ENCODE measurements at regions not wholly inside any gene's neighbourhood (a gene's known extent, or its start where the extent isn't known, plus 50 kb on each side); places are given as distances from the start of the nearest gene placed in this dataset.

DNA sequence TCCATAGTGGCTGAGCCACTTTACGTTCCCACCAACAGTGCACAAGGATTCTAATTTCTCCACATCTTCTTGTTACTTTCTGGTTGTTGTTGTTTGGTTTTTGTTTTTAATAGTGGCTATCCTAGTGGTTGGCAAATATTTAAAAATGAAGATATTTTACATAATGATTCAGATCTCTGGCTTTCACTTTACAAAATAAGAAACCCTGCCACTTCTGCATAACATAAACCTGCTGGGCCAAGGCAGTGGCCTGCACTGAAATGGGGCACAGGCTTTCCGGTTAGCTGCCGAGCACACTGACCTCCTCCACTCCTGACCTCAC, 320.4 kb downstream of the RPS6KC1 start:
- Histone ChIP-seq H3K36me3 (ENCODE audit: control insufficient read depth, low read length) (no peaks in the 10 kb centered on the region), H3K9me2 (replicated peaks; ENCODE audit: control insufficient read depth, low read length) (no peaks in the 10 kb centered on the region), H3K4me1 (ENCODE audit: control insufficient read depth, low read length) (no peaks in the 10 kb centered on the region), H3K79me2 (ENCODE audit: control insufficient read depth, low read length) (no peaks in the 10 kb centered on the region), H3K27ac (ENCODE audit: low read depth, low read length) (no peak overlapping the region), H3F3A (ENCODE audit: control insufficient read depth, insufficient read depth) (no peaks in the 10 kb centered on the region), H3K9me3 (ENCODE audit: control insufficient read depth, insufficient read depth, low read length) (no peaks in the 10 kb centered on the region), H3K4me3 (ENCODE audit: low read length) (no peak overlapping the region), H4K20me1 (ENCODE audit: control insufficient read depth, insufficient read depth, low read depth, low read length) (no peaks in the 10 kb centered on the region), H3K4me2 (ENCODE audit: low read length) (no peak overlapping the region), H3K27me3 (ENCODE audit: control insufficient read depth, low read length) (peaks cover 8% of the 10 kb centered on the region)
- TF ChIP-seq, protein P1, sequence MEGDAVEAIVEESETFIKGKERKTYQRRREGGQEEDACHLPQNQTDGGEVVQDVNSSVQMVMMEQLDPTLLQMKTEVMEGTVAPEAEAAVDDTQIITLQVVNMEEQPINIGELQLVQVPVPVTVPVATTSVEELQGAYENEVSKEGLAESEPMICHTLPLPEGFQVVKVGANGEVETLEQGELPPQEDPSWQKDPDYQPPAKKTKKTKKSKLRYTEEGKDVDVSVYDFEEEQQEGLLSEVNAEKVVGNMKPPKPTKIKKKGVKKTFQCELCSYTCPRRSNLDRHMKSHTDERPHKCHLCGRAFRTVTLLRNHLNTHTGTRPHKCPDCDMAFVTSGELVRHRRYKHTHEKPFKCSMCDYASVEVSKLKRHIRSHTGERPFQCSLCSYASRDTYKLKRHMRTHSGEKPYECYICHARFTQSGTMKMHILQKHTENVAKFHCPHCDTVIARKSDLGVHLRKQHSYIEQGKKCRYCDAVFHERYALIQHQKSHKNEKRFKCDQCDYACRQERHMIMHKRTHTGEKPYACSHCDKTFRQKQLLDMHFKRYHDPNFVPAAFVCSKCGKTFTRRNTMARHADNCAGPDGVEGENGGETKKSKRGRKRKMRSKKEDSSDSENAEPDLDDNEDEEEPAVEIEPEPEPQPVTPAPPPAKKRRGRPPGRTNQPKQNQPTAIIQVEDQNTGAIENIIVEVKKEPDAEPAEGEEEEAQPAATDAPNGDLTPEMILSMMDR (IDR thresholded peaks at IDR 0.05; ENCODE audit: low read depth, low read length, poor library complexity, severe bottlenecking), result no peak
- no peak for TF ChIP-seq EZH2phosphoT487 (IDR thresholded peaks at IDR 0.05; ENCODE audit: borderline replicate concordance, low read length)

DNA sequence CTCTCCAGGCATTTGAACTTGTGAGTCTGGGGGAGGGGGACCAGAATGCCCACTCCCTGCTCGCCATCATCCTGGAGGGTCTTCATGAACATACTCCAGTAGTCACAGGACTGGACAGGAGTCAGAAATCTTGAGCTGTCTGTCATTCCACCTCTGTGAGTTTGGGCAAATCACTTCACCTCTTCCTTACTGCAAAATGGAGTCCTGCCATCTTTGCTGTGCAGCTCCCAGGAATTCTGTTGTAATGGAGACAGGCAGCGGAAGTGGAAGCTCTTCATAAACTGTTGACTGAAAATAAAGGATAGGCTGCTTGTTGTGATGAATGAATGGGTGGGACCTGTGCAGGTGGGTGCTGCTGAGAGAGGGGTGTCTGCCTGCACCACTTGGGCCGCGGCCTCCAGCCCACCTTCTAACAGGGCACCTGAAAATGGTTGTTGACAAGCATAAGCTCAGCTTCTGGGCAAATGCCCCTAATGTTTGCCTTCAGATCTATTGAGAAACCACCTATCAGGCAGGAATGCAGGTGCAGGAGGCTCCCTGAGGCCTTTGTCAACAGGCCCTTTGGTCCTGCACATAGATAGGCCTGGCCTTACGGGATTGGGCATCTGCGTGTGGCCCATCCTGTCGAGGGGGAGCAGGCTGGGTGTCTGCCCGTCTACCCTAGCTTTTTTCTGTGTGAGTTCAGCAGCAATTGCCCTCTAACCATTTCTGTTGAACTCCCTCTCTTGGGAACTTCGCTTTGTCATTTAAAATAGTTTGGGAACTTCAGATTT, 321.0 kb downstream of the RPS6KC1 start:
- Histone ChIP-seq H3K27ac (ENCODE audit: low read depth, low read length) (no peak overlapping the region), H3F3A (ENCODE audit: control insufficient read depth, insufficient read depth) (no peaks in the 10 kb centered on the region), H3K4me3 (ENCODE audit: low read length) (no peak overlapping the region), H3K4me2 (ENCODE audit: low read length) (no peak overlapping the region), H3K36me3 (ENCODE audit: control insufficient read depth, low read length) (no peaks in the 10 kb centered on the region), H3K9me2 (replicated peaks; ENCODE audit: control insufficient read depth, low read length) (no peaks in the 10 kb centered on the region), H3K9me3 (ENCODE audit: control insufficient read depth, insufficient read depth, low read length) (no peaks in the 10 kb centered on the region), H3K79me2 (ENCODE audit: control insufficient read depth, low read length) (no peaks in the 10 kb centered on the region), H3K4me1 (ENCODE audit: control insufficient read depth, low read length) (no peaks in the 10 kb centered on the region), H3K27me3 (ENCODE audit: control insufficient read depth, low read length) (peaks cover 6% of the 10 kb centered on the region), H4K20me1 (ENCODE audit: control insufficient read depth, insufficient read depth, low read depth, low read length) (no peaks in the 10 kb centered on the region)
- TF ChIP-seq, protein P1 (IDR thresholded peaks at IDR 0.05; ENCODE audit: low read depth, low read length, poor library complexity, severe bottlenecking), result no peak
- no peak for TF ChIP-seq EZH2phosphoT487 (IDR thresholded peaks at IDR 0.05; ENCODE audit: borderline replicate concordance, low read length)

DNA sequence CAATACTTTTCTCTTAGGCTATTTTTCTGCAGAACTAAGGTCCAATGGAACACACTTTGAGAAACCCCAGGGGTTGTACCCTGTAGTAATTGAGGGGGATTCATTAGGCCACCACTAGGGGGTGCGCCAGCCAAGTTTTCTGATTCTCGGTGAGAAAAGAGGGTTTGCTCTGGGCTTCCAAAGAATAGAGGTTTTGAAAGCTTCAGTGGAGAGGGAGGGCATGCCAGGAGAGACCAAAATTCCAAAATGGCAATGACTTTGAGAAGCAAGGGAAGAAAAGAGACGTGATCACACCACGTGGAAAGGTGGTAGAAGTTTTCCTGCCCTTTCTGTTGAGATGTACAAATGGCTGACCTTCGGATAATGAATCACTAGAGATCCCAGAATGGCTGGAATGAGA, 323.3 kb downstream of the RPS6KC1 start:
- Histone ChIP-seq H3K36me3 (ENCODE audit: control insufficient read depth, low read length) (no peaks in the 10 kb centered on the region), H3K4me2 (ENCODE audit: low read length) (no peak overlapping the region), H4K20me1 (ENCODE audit: control insufficient read depth, insufficient read depth, low read depth, low read length) (no peaks in the 10 kb centered on the region), H3K4me1 (ENCODE audit: control insufficient read depth, low read length) (no peaks in the 10 kb centered on the region), H3K27me3 (ENCODE audit: control insufficient read depth, low read length) (no peaks in the 10 kb centered on the region; the same call in 1 of the 2 replicates), H3K4me3 (ENCODE audit: low read length) (no peak overlapping the region), H3K79me2 (ENCODE audit: control insufficient read depth, low read length) (no peaks in the 10 kb centered on the region), H3K9me3 (ENCODE audit: control insufficient read depth, insufficient read depth, low read length) (no peaks in the 10 kb centered on the region), H3K9me2 (replicated peaks; ENCODE audit: control insufficient read depth, low read length) (no peaks in the 10 kb centered on the region), H3K27ac (ENCODE audit: low read depth, low read length) (no peak overlapping the region), H3F3A (ENCODE audit: control insufficient read depth, insufficient read depth) (no peaks in the 10 kb centered on the region)
- TF ChIP-seq, protein P1 (IDR thresholded peaks at IDR 0.05; ENCODE audit: low read depth, low read length, poor library complexity, severe bottlenecking), result peak; percentile 92
- no peak for TF ChIP-seq EZH2phosphoT487 (IDR thresholded peaks at IDR 0.05; ENCODE audit: borderline replicate concordance, low read length)
